Nephron (organoid): ENCODE measurements at regions not wholly inside any gene's neighbourhood (a gene's known extent, or its start where the extent isn't known, plus 50 kb on each side); places are given as distances from the start of the nearest gene placed in this dataset.

Experiments used
- H3K27ac Mint-ChIP-seq, 3 experiments: 2 replicates each; pipeline ENCODE4 v1.8.0; 2020; ENCODE audit warnings: mixed read lengths in 3 of 3, mild to moderate bottlenecking in 2 of 3, moderate library complexity in 1 of 3
- H3K27me3 Mint-ChIP-seq: 2 replicates; pipeline ENCODE4 v1.8.0; 2021; ENCODE audit warnings: low read depth, mild to moderate bottlenecking, moderate library complexity, mixed read lengths
- H3K36me3 Mint-ChIP-seq: 2 replicates; pipeline ENCODE4 v1.8.0; 2020; ENCODE audit warnings: low read depth, mixed read lengths
- H3K4me1 Mint-ChIP-seq: 2 replicates; pipeline ENCODE4 v1.8.0; 2020; ENCODE audit warnings: mixed read lengths
- H3K4me3 Mint-ChIP-seq, 3 experiments: 2 replicates each; pipeline ENCODE4 v1.8.0; 2020; ENCODE audit warnings: mild to moderate bottlenecking in 3 of 3, mixed read lengths in 3 of 3, moderate library complexity in 2 of 3
- H3K9me3 Mint-ChIP-seq: 2 replicates; pipeline ENCODE4 v1.8.0; 2020; ENCODE audit warnings: mixed read lengths
- TF ChIP-seq, protein P1 (sequence below), 3 experiments: fragments of 200-600 bp; sonication (generic); IDR thresholded peaks; one replicate each; pipeline ENCODE4 v1.5.0; 2021; ENCODE audit warnings: antibody characterized with exemption in 3 of 3; ENCODE audit not compliant: unreplicated experiment in 3 of 3

DNA sequence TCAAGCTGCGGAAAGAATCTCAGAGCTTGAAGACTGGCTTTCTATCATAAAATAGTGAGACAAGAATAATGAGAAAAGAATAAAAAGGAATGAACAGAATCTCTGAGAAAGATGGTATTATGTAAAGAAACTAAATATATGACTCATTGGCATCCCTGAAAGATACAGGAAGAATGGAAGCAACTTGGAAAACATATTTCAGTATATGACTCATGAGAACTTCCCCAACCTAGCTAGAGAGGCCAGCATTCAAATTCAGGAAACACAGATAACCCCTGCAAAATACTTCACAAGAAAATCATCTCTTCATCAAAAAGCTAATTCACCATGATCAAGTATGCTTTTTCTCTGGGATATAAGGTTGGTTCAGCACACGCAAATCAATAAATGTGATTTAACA lies 2318.0 kb downstream of the PCDH9 start:
- Mint-ChIP-seq H3K27me3 (no peaks in the 10 kb centered on the region), H3K27ac (no peak overlapping the region), H3K36me3 (no peaks in the 10 kb centered on the region), H3K4me3 (no peak overlapping the region), H3K9me3 (peaks cover 17% of the 10 kb centered on the region), H3K4me1 (no peaks in the 10 kb centered on the region)
- TF ChIP-seq, protein P1, sequence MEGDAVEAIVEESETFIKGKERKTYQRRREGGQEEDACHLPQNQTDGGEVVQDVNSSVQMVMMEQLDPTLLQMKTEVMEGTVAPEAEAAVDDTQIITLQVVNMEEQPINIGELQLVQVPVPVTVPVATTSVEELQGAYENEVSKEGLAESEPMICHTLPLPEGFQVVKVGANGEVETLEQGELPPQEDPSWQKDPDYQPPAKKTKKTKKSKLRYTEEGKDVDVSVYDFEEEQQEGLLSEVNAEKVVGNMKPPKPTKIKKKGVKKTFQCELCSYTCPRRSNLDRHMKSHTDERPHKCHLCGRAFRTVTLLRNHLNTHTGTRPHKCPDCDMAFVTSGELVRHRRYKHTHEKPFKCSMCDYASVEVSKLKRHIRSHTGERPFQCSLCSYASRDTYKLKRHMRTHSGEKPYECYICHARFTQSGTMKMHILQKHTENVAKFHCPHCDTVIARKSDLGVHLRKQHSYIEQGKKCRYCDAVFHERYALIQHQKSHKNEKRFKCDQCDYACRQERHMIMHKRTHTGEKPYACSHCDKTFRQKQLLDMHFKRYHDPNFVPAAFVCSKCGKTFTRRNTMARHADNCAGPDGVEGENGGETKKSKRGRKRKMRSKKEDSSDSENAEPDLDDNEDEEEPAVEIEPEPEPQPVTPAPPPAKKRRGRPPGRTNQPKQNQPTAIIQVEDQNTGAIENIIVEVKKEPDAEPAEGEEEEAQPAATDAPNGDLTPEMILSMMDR (IDR thresholded peaks at IDR 0.05; ENCODE audit: unreplicated experiment in 3 of 3): no peak

- Mint-ChIP-seq H3K36me3 (no peaks in the 10 kb centered on the region), H3K27ac (no peak overlapping the region), H3K27me3 (no peaks in the 10 kb centered on the region), H3K4me3 (no peak overlapping the region), H3K9me3 (peaks cover 17% of the 10 kb centered on the region), H3K4me1 (no peaks in the 10 kb centered on the region)
- TF ChIP-seq, protein P1 (IDR thresholded peaks at IDR 0.05; ENCODE audit: unreplicated experiment in 3 of 3): no peak
These were observed 2320.0 kb downstream of the PCDH9 start for GRCh38 chr13:64910096-64910495.

GRCh38 chr13:64909184-64909583 lies 2321.0 kb downstream of the PCDH9 start:
- no peak overlapping the region for H3K4me3 Mint-ChIP-seq
- TF ChIP-seq, protein P1 (IDR thresholded peaks at IDR 0.05; ENCODE audit: unreplicated experiment in 3 of 3): no peak
- no peak overlapping the region for H3K27ac Mint-ChIP-seq

DNA sequence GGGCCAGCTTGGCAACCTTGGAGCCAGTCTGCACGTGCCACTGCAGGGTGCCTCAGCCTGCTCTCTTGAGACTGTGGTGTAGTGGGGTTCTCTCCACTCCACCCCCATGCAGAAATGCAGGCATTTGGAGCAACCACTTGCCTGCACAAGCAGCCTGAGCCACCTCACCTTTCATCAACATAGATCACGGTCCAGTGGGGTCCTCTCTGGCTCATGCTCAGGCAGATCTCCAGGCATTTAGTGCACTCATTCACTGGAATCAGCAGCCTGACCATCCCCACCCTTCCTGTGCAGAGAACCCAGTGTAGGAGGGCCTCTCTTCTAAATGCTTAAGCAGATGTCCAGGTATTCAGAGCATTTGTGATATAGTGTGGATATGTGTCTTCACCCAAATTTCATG lies 2330.1 kb downstream of the PCDH9 start:
- no peaks in the 10 kb centered on the region for H3K27me3 Mint-ChIP-seq
- no peak overlapping the region for H3K4me3 Mint-ChIP-seq
- no peaks in the 10 kb centered on the region for H3K36me3 Mint-ChIP-seq
- no peaks in the 10 kb centered on the region for H3K4me1 Mint-ChIP-seq
- no peak overlapping the region for H3K27ac Mint-ChIP-seq
- H3K9me3 Mint-ChIP-seq: peaks cover 4% of the 10 kb centered on the region
- TF ChIP-seq, protein P1 (IDR thresholded peaks at IDR 0.05; ENCODE audit: unreplicated experiment in 3 of 3): no peak

More at GRCh38 chr13:64909184-64909583, 2321.0 kb downstream of the PCDH9 start:
- Mint-ChIP-seq H3K4me1 (no peaks in the 10 kb centered on the region), H3K27me3 (no peaks in the 10 kb centered on the region), H3K9me3 (peaks cover 17% of the 10 kb centered on the region), H3K36me3 (no peaks in the 10 kb centered on the region)

DNA sequence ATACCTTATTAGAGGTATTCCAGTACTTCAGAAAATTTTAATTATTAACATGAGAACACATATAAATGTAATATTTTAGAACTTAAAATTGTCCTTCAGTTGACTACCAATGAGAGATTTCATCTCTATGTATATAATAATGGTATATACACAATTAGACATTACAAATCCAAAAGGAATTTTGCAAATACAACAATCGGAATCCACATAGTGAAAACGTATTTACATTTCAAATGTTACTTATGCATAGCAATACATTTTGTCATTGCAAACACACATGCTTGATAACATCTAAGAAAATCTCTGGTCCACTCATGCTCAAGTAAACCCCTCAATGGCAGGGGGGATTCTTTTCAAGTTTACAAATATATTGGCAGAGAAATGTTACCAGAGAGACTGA lies 2345.2 kb downstream of the PCDH9 start:
- no peaks in the 10 kb centered on the region for H3K36me3 Mint-ChIP-seq
- H3K4me1 Mint-ChIP-seq: no peaks in the 10 kb centered on the region
- no peak overlapping the region for H3K4me3 Mint-ChIP-seq
- TF ChIP-seq, protein P1 (IDR thresholded peaks at IDR 0.05; ENCODE audit: unreplicated experiment in 3 of 3): no peak
- H3K27ac Mint-ChIP-seq: no peak overlapping the region
- no peaks in the 10 kb centered on the region for H3K27me3 Mint-ChIP-seq
- H3K9me3 Mint-ChIP-seq: no peaks in the 10 kb centered on the region

GRCh38 chr13:64877176-64877575 lies 2353.0 kb downstream of the PCDH9 start:
- Mint-ChIP-seq H3K27me3 (no peaks in the 10 kb centered on the region), H3K36me3 (no peaks in the 10 kb centered on the region)
- TF ChIP-seq, protein P1 (IDR thresholded peaks at IDR 0.05; ENCODE audit: unreplicated experiment in 3 of 3): no peak

More at GRCh38 chr13:64877176-64877575, 2353.0 kb downstream of the PCDH9 start:
- Mint-ChIP-seq H3K9me3 (peaks cover 3% of the 10 kb centered on the region), H3K4me1 (no peaks in the 10 kb centered on the region), H3K4me3 (no peak overlapping the region), H3K27ac (no peak overlapping the region)
